H54 (cell line): ENCODE measurements at regions not wholly inside any gene's neighbourhood (a gene's known extent, or its start where the extent isn't known, plus 50 kb on each side); places are given as distances from the start of the nearest gene placed in this dataset.

Experiments
- DNase-seq: peaks from one replicate; pipeline ENCODE4 v3.0.0; 2011; ENCODE audit warnings: low spot score, mixed read lengths; ENCODE audit not compliant: insufficient read length
- FAIRE-seq: peaks from 3 replicates; lab custom pipeline; 2011; peaks lifted over from hg19 to GRCh38; lab: Jason Lieb, UNC
- POLR2A ChIP-seq: IDR thresholded peaks from 2 replicates; pipeline ENCODE4 v1.6.1; 2011; ENCODE audit warnings: low read depth, mild to moderate bottlenecking, low read length

DNA sequence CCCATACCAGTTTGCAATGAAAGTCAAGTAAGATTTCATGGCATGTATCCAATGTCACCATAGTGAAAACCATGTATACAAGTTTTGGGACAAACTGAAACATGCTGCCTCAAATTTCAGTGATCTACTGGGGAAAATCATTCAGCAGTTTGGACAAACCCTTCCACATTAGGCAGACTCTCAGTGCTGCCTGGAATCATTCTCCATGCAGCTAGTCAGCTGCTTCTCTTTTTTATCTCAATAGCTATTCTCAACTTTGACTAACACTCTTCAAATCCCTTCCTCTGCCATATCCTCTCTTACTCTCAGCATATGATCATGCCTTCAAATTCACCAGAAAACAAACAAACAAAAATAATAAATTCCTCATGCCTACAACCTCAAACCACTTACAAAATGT is 323.3 kb downstream of the MAN2A1 start:
- DNase-seq (no peak), FAIRE-seq (no peak)
- TF ChIP-seq POLR2A, result no peak

DNA sequence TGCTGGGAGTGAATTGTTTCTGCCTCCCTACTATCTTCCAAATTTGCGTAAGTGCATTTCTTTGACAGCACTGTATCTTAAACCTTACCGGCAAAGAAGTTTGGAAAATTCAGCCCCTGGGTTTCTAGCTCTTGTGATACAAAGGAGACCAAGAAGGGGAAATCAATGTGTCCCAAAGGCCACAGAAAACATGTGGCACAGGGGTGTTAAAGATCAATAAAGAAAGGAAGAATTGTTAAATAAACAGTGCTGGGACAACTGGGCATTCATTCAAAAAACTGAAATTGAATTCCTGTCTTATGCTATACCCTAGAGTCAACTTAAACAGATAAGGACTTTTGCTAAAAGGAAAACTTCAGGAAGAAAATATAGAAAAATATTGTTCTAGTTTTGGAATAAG is 328.1 kb downstream of the MAN2A1 start:
- no peak for TF ChIP-seq POLR2A
- FAIRE-seq, result no peak
- no peak for DNase-seq

DNA sequence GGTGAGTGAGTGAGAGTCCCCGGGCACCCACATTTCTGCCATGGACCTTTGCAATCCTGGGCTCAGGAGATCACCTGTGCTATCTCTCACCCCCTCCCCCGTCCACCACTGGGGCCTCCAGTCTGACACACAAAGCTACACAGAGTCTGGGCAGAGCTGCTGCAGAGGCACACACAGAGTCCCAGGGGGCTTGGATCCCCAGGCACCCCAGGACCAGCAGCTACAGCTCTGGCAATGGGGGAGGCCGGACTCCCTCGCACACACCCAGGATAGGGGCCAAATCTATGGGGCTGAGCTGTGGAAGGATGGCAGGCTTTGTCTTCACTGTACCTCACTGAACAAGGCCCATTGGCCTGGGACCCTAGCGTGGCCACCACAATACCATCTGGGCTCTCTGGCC is 328.8 kb downstream of the MAN2A1 start:
- DNase-seq (no peak), FAIRE-seq (no peak)
- TF ChIP-seq POLR2A, result no peak

DNA sequence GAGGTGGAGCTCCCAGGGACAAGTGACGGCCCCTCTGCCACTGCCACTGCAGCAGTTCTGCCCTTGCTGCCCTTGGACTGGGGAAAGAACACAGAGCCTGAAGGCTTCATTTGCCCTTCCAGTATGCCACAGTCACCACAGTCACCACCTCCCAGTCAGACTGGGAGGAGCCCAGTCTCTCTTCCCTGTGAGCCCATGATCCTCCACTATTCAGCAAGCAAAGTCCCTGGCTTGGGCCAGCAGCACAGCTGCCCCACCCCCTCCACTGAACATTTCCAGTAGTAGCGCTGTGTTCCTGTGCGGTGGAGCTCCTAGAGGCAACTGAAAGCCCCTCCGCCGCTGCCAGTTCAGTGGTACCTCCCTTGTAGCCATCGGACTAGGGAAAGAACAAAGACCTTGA is 329.4 kb downstream of the MAN2A1 start:
- FAIRE-seq, result no peak
- DNase-seq, result no peak
- no peak for TF ChIP-seq POLR2A

DNA sequence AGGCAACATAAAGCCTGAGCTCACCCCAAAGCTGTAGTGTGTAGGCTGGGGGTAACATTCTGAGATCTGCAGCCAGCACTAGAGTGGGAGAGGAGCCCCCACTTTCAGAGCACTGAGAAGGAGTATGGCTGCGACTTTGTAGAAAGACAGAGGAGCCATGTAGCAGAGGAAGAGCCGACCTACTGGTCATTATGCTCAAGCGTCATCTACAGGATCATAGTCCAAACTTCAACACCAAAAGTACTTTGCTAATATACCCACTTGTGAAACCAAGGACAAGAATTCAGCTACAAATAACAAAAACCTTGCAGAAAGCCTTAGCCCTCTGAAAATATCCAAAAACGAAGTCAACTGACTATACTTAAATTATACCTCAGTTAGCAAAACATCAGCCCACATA is 330.1 kb downstream of the MAN2A1 start:
- FAIRE-seq, result no peak
- TF ChIP-seq POLR2A, result no peak
- DNase-seq, result no peak

DNA sequence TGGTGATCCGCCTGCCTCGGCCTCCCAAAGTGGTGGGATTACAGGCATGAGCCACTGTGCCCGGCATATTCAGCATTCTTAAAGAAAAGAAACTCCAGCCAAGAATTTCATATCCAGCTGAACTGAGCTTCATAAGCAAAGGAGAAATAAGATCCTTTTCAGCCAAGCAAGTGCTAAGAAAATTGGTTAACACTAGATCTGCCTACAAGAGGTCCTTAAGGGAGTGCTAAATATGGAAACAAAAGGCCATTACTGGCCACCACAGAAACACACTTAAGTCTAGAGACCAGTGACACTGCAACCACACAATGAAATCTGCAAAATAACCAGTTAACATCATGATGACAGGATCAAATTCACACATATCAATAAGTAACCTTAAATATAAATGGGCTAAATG is 331.5 kb downstream of the MAN2A1 start:
- no peak for DNase-seq
- TF ChIP-seq POLR2A, result no peak
- FAIRE-seq, result no peak

DNA sequence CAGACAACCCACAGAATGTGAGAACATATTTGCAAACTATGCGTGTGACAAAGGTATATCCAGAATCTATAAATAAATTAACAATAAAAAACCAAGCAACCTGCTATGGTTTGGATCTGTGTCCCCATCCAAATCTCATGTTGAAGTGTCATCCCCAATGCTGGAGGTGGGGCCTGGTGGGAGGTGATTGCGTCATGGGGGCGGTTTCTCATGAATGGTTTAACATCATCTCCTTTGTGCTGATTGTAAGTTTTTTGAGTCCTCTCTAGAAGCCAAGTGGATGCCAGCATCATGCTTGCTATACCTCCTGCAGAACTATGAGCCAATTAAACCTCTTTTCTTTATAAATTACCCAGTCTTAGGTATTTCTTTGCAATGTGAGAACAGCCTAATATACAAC is 335.4 kb downstream of the MAN2A1 start:
- TF ChIP-seq POLR2A, result no peak
- DNase-seq, result no peak
- FAIRE-seq, result no peak

DNA sequence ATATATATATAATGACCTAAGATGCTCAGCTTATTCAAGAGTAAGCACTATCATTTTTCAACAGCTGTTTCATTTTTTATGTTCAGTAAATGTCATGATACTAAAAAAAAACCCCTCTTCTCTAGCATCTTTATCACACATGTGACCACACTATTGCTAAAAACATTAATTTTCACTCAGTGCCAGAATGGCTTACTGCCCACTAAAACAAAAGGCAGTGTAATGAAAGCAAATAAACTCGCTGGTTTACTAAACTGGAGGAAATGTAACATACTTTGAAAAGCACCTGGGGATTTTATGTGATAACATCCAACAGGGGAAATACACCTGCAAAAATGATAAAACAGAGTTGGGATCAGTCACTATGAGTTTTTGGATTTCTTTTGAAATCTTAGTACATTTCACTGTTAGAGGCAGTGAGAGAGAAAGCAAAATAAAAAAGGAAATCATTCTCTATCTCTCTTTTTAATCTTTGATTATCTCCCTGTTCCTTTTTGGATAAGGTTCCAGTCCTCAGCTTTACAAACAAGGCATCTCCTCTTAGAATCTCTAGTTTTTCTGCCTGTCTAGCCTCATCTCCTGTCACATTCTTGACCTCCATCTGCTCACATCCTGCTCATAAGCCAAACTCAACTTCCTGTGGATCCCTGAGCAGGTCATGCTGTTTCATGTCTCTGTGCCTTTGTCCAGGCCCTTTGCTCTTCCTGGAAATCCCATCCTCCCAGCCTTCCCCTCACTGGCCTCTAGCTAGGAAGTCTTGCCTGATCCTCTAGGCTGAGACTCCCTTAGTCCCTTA is 338.0 kb downstream of the MAN2A1 start:
- FAIRE-seq, result no peak
- TF ChIP-seq POLR2A, result no peak

DNA sequence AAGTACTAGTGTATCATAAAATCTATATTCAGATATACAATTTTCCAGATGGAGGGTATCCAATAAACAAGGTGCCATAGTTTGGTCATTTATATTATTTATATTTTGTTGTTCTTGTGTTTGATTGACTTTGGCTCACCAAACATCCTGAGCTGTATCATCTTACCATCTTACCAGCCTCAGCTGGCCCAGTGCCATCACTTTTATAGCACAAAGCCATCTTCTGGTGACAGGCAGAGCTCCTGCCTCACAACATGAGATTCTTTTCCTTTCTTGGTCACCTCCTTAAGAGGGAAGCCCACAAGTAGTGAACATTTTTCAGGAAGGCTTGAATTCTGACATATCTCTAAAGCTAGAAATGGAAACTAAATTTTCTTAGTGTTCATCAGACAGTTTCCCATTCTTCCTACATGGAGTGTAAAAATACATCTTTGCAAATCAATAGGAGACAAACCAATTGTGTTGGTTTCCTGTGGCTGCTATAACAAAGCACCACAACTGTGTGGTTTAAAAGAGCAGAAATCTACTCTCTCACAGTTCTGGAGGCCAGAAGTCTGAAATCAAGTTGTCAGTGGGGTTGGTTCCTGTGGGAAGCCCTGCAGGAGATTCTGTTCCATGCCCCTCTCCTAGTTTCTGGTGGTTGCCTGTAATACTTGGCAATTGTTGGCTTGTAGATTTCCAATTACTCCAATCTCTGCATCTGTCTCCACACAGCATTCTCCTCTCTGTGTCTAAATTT is 341.8 kb downstream of the MAN2A1 start:
- no peak for TF ChIP-seq POLR2A
- FAIRE-seq, result no peak
- no peak for DNase-seq

More for the DNA sequence above, 338.0 kb downstream of the MAN2A1 start:
- DNase-seq, result no peak

DNA sequence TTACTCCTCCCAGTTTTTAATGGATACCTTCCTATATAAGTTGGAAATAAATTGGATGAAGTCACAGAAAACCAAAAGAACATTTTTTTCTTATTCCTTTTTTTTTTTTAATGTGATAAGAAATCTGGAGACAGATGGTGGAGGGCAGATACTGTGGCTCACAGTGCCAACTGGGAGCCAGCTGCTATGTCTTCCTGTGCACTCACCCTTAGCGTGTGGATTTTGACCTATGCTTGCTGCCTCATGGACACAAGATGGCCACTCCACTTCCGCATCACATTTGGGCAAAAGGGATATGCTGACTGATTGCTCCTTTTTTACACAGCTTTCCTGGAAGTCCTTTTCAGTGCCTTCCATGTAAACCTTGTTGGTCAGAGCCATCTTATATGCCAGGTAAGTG is 342.6 kb downstream of the MAN2A1 start:
- FAIRE-seq, result no peak
- DNase-seq, result no peak
- no peak for TF ChIP-seq POLR2A

DNA sequence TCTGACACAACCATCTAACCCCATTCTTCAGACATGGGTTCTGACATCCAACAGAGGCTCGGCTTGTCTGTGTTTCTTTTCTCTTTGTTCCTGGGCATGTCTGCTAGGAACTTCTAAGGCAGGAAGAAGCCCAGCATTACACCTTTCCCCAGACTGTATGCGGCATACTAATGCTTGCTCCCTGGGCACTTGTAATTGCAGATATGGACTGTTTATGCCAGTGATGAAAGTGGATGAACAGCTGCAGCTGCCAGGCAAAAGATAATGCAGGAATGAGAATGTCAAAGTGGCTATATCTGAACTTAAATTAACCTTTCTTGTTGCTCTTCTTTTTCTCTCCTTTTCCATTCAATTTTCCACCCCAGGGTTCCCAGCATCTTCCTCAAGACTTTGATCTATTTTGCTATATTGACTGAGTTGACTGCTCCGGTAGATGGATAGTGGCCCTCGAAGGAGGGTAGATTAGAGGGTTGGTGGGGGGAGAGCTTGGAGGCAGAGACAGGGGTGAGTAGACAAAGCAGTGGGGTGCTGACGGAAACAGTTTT is 344.4 kb downstream of the MAN2A1 start:
- no peak for TF ChIP-seq POLR2A
- FAIRE-seq, result no peak
- DNase-seq, result no peak

DNA sequence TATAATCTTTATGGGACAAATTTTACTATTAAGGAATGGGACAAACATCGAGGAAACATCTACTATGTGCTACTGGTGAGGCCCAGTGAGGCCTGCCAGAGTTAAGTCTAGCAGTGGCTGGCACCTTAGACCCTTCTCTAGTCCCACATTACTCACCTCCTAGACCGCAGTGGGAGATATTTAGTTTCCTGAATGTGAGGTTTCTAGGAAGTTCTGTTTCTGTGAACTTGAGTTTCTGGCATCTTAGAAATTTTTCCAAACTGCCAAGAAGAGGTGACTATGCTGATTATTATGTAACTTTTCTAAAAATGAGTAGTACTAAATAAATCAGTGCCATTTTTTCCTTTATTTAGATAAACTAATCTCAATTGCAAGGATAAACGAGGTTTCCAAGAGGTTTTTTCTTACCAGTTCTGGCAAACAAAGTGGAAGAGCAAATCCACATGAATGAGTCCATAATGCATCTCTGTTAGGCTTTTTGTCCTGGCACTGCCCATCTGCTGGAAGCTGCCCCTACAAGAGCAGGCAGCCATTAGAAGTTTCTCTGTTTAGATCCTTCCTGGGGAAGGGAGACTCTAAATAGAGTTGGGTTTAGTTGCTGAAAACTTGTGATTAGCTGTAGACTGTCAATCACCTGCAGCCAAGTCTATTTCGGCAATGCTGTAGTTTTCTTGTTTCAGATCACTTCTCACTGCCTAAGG is 348.7 kb downstream of the MAN2A1 start:
- no peak for DNase-seq
- no peak for TF ChIP-seq POLR2A
- no peak for FAIRE-seq

DNA sequence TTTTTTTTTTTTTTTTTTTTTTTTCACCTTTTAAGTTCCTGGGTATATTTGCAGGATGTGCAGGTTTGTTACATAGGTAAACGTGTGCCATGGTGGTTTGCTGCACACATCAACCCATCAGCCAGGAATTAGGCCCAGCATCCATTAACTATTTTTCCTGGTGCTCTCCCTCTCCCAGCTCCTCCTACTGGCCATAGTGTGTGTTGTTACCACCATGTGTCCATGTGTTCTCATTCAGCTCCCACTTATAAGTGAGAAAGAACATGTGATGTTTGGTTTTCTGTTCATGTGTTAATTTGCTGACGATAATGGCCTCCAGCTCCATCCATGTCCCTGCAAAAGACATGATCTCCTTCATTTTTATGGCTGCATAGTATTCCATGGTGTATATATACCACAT is 350.5 kb downstream of the MAN2A1 start:
- FAIRE-seq (no peak), DNase-seq (no peak)
- no peak for TF ChIP-seq POLR2A

DNA sequence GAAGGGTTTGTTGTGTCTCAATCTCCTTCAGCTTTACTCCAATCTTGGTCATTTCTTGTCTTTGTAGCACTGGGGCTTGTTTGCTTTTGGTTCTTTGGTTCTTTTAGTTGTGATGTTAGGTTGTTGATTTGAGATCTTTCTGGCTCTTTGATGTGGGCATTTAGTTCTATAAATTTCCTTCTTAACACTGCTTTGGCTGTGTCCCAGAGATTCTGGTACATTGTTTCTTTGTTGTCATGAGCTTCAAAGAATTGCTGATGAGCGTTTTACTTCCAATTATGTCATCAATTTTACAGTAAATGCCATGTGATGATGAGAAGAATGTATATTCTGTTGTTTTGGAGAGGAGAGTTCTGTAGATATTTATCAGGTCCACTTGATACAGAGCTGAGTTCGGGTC is 353.3 kb downstream of the MAN2A1 start:
- FAIRE-seq, result no peak
- no peak for TF ChIP-seq POLR2A
- DNase-seq, result no peak
